Activated B cell treated with CpG ODN at 0.5 μM for 24 hours (primary cell): ENCODE measurements at regions not wholly inside any gene's neighbourhood (a gene's known extent, or its start where the extent isn't known, plus 50 kb on each side); places are given as distances from the start of the nearest gene placed in this dataset.
A peak's percentile ranks its signal among the peaks of the same experiment; 100 is the strongest.

ENCODE experiments used
- ATAC-seq: fragments of 200-7000 bp; cut with Tn5 transposase; one replicate; pipeline ENCODE4 v1.10.0; 2021; ENCODE audit warnings: low read depth, mild to moderate bottlenecking, moderate library complexity
- CTCF ChIA-PET: fragments of 350-600 bp; sonication (Branson Sonifier 250); formaldehyde crosslinking; loops from one replicate; lab custom pipeline; 2021; ENCODE audit warnings: antibody characterized with exemption; lab: Charles Lee
- POLR2A ChIA-PET: fragments of 350-600 bp; sonication (Branson Sonifier 250); formaldehyde crosslinking; loops from one replicate; lab custom pipeline; 2021; ENCODE audit warnings: antibody characterized with exemption; lab: Charles Lee
- DNase-seq: peaks from one replicate; pipeline ENCODE4 v3.0.0; 2022
- H3K27ac Mint-ChIP-seq: one replicate; pipeline ENCODE4 v1.8.0; 2020; ENCODE audit warnings: mixed read lengths
- H3K27me3 Mint-ChIP-seq: one replicate; pipeline ENCODE4 v1.8.0; 2021; ENCODE audit warnings: mixed read lengths
- H3K36me3 Mint-ChIP-seq: one replicate; pipeline ENCODE4 v1.8.0; 2021; ENCODE audit warnings: low read depth, mixed read lengths
- H3K4me1 Mint-ChIP-seq: one replicate; pipeline ENCODE4 v1.8.0; 2021; ENCODE audit warnings: mixed read lengths
- H3K4me3 Mint-ChIP-seq: one replicate; pipeline ENCODE4 v1.8.0; 2020; ENCODE audit warnings: mild to moderate bottlenecking, mixed read lengths
- H3K9me3 Mint-ChIP-seq: one replicate; pipeline ENCODE4 v1.8.0; 2020; ENCODE audit warnings: mixed read lengths
- CTCF ChIP-seq: fragments of 200-600 bp; IDR thresholded peaks from one replicate; pipeline ENCODE4 v1.8.0; 2022; ENCODE audit warnings: antibody characterized with exemption, mild to moderate bottlenecking
- intact Hi-C: fragments of 100-400 bp; cut with micrococcal nuclease; formaldehyde crosslinking; loops from one replicate; pipeline ENCODE4 v1.15.1; 2024

- DNase-seq, result no peak
- POLR2A ChIA-PET, result no interaction called here
- TF ChIP-seq CTCF, result no peak
- intact Hi-C loops, result no loop called here
- Mint-ChIP-seq H3K4me1 (peaks cover 22% of the 10 kb centered on the region), H3K27ac (no peak overlapping the region), H3K9me3 (peaks cover 11% of the 10 kb centered on the region), H3K4me3 (no peak overlapping the region), H3K27me3 (no peaks in the 10 kb centered on the region), H3K36me3 (no peaks in the 10 kb centered on the region)
- ATAC-seq, result no peak
- CTCF ChIA-PET, result no interaction called here
Measured at GRCh38 chr10:124256151-124256550, 162.6 kb downstream of the OAT start.

- peaks cover 11% of the 10 kb centered on the region for H3K9me3 Mint-ChIP-seq
- no peak overlapping the region for H3K4me3 Mint-ChIP-seq
- H3K27ac Mint-ChIP-seq, result no peak overlapping the region
- intact Hi-C loops, result no loop called here
- CTCF ChIA-PET, result no interaction called here
- H3K27me3 Mint-ChIP-seq, result no peaks in the 10 kb centered on the region
- H3K36me3 Mint-ChIP-seq, result no peaks in the 10 kb centered on the region
- ATAC-seq (no peak), DNase-seq (no peak)
- H3K4me1 Mint-ChIP-seq, result peaks cover 26% of the 10 kb centered on the region
- POLR2A ChIA-PET, result no interaction called here
- no peak for TF ChIP-seq CTCF
Measured at GRCh38 chr10:124255556-124255955, 162.2 kb upstream of the CHST15 start.

- ChIA-PET POLR2A (interaction anchor here (0.6 kb wide), 1 partner anchor 11 kb away, joined by 8 read pairs; no protein-coding TSS in a partner anchor), CTCF (interaction anchor here (1.0 kb wide), 1 partner anchor 135 kb away, joined by 5 read pairs; no protein-coding TSS in a partner anchor)
- Mint-ChIP-seq H3K36me3 (no peaks in the 10 kb centered on the region), H3K27ac (no peak overlapping the region), H3K9me3 (peaks cover 11% of the 10 kb centered on the region), H3K4me3 (no peak overlapping the region), H3K27me3 (no peaks in the 10 kb centered on the region), H3K4me1 (peaks cover 28% of the 10 kb centered on the region)
- TF ChIP-seq CTCF, result no peak
- ATAC-seq (no peak), DNase-seq (no peak)
- intact Hi-C loops, result no loop called here
Measured at GRCh38 chr10:124254490-124254889, 161.1 kb upstream of the CHST15 start.

GRCh38 chr10:124253006-124253405, 159.6 kb upstream of the CHST15 start:
- ATAC-seq (no peak), DNase-seq (no peak)
- Mint-ChIP-seq H3K4me3 (no peak overlapping the region), H3K27me3 (no peaks in the 10 kb centered on the region), H3K4me1 (peaks cover 32% of the 10 kb centered on the region), H3K27ac (peak overlapping the region; percentile 18), H3K9me3 (peaks cover 11% of the 10 kb centered on the region), H3K36me3 (no peaks in the 10 kb centered on the region)
- no peak for TF ChIP-seq CTCF
- intact Hi-C loops, result no loop called here
- ChIA-PET POLR2A (no interaction called here), CTCF (no interaction called here)

GRCh38 chr10:124252097-124252715, 158.8 kb upstream of the CHST15 start:
- no peak overlapping the region for H3K27ac Mint-ChIP-seq
- CTCF ChIA-PET, result no interaction called here
- ATAC-seq (no peak), DNase-seq (no peak)
- H3K9me3 Mint-ChIP-seq, result peaks cover 11% of the 10 kb centered on the region
- H3K4me3 Mint-ChIP-seq, result no peak overlapping the region
- no peaks in the 10 kb centered on the region for H3K27me3 Mint-ChIP-seq
- H3K4me1 Mint-ChIP-seq, result peaks cover 32% of the 10 kb centered on the region
- intact Hi-C loops, result no loop called here
- TF ChIP-seq CTCF, result no peak
- no peaks in the 10 kb centered on the region for H3K36me3 Mint-ChIP-seq
- POLR2A ChIA-PET, result no interaction called here
